IMR-90 (cell line): ENCODE measurements at regions not wholly inside any gene's neighbourhood (a gene's known extent, or its start where the extent isn't known, plus 50 kb on each side); places are given as distances from the start of the nearest gene placed in this dataset.

ENCODE experiments used
- ATAC-seq: fragments of 200-7000 bp; cut with Tn5 transposase; 2 replicates; pipeline ENCODE4 v1.9.1; 2020; ENCODE audit warnings: low read depth, mild to moderate bottlenecking, moderate library complexity
- BruUV-seq: library from RNA; stranded (reverse); fragments of 400-500 nt; replicated peaks from 2 replicates; lab custom pipeline; 2021; lab: Mats Ljungman, UMichigan
- CTCF ChIA-PET: fragments of 300-600 bp; formaldehyde crosslinking; extraction: SDS; loops from one replicate; lab custom pipeline; 2021; ENCODE audit warnings: antibody characterized with exemption; lab: Yijun Ruan, JAX
- POLR2A ChIA-PET: fragments of 300-600 bp; sonication (Branson Sonifier 250); formaldehyde crosslinking; loops from one replicate; lab custom pipeline; 2022; ENCODE audit warnings: antibody characterized with exemption; ENCODE audit not compliant: unreplicated experiment; lab: Charles Lee
- DNase-seq: peaks from one replicate; pipeline ENCODE4 v3.0.0; 2013
- H2AFZ ChIP-seq: replicated peaks from 2 replicates; pipeline ENCODE3; 2013; ENCODE audit warnings: low read length, mild to moderate bottlenecking; ENCODE audit not compliant: poor library complexity
- H2AK5ac ChIP-seq: 2 replicates; pipeline ENCODE4 v1.6.1; 2013; ENCODE audit warnings: low read depth, low read length, inconsistent platforms
- H2AK9ac ChIP-seq: replicated peaks from 2 replicates; pipeline ENCODE3; 2013; ENCODE audit warnings: mild to moderate bottlenecking, low read depth, low read length, moderate library complexity; ENCODE audit not compliant: poor library complexity
- H2BK120ac ChIP-seq: 2 replicates; pipeline ENCODE4 v1.6.1; 2013; ENCODE audit warnings: low read depth, low read length, inconsistent platforms
- H2BK15ac ChIP-seq: 3 replicates; pipeline ENCODE4 v1.6.1; 2013; ENCODE audit warnings: low read depth, low read length, inconsistent platforms
- H2BK20ac ChIP-seq: 2 replicates; pipeline ENCODE4 v1.6.1; 2013; ENCODE audit warnings: low read depth, mild to moderate bottlenecking, inconsistent platforms, low read length, moderate library complexity
- H2BK5ac ChIP-seq: 2 replicates; pipeline ENCODE4 v1.6.1; 2013; ENCODE audit warnings: mild to moderate bottlenecking, low read depth, low read length, inconsistent platforms; ENCODE audit not compliant: poor library complexity, severe bottlenecking
- H3K14ac ChIP-seq: replicated peaks from 2 replicates; pipeline ENCODE4 v1.6.1; 2013; ENCODE audit warnings: low read depth, low read length, inconsistent platforms
- H3K18ac ChIP-seq: 2 replicates; pipeline ENCODE4 v1.6.1; 2013; ENCODE audit warnings: low read depth, low read length, control low read depth
- H3K23ac ChIP-seq: 2 replicates; pipeline ENCODE4 v1.6.1; 2013; ENCODE audit warnings: low read depth, low read length, inconsistent platforms
- H3K27ac ChIP-seq: 2 replicates; pipeline ENCODE4 v1.5.1; 2013; ENCODE audit warnings: mild to moderate bottlenecking, control low read depth, low read length; ENCODE audit not compliant: insufficient read depth
- H3K27me3 ChIP-seq: 2 replicates; pipeline ENCODE4 v1.6.1; 2013; ENCODE audit warnings: low read length; ENCODE audit not compliant: control insufficient read depth, insufficient read depth
- H3K36me3 ChIP-seq: 2 replicates; pipeline ENCODE4 v1.6.1; 2013; ENCODE audit warnings: low read length, mixed read lengths; ENCODE audit not compliant: control insufficient read depth, insufficient read depth
- H3K4ac ChIP-seq: 2 replicates; pipeline ENCODE4 v1.6.1; 2013; ENCODE audit warnings: low read depth, low read length, inconsistent platforms
- H3K4me1 ChIP-seq: 2 replicates; pipeline ENCODE4 v1.6.1; 2013; ENCODE audit warnings: low read length, mixed read lengths; ENCODE audit not compliant: control insufficient read depth, insufficient read depth
- H3K4me2 ChIP-seq: 2 replicates; pipeline ENCODE4 v1.6.1; 2013; ENCODE audit warnings: low read depth, mild to moderate bottlenecking, control low read depth, low read length, moderate library complexity
- H3K4me3 ChIP-seq: 2 replicates; pipeline ENCODE4 v1.5.1; 2013; ENCODE audit warnings: low read depth, mild to moderate bottlenecking, control low read depth, low read length, moderate library complexity; ENCODE audit not compliant: insufficient read depth
- H3K56ac ChIP-seq: 2 replicates; pipeline ENCODE4 v1.6.1; 2013; ENCODE audit warnings: low read length, inconsistent platforms; ENCODE audit not compliant: insufficient read depth; ENCODE audit errors: extremely low read depth
- H3K79me1 ChIP-seq, 2 experiments: 2 replicates each; pipeline ENCODE4 v1.6.1; 2013; ENCODE audit warnings: low read length in 2 of 2, inconsistent platforms in 1 of 2, low read depth in 1 of 2
- H3K9ac ChIP-seq: 2 replicates; pipeline ENCODE4 v1.6.1; 2013; ENCODE audit warnings: low read depth, low read length, control low read depth
- H3K9me1 ChIP-seq: 2 replicates; pipeline ENCODE4 v1.6.1; 2013; ENCODE audit warnings: low read length, inconsistent platforms; ENCODE audit not compliant: insufficient read depth
- H3K9me3 ChIP-seq: 2 replicates; pipeline ENCODE4 v1.6.1; 2013; ENCODE audit warnings: low read length; ENCODE audit not compliant: control insufficient read depth, insufficient read depth
- H4K20me1 ChIP-seq: 2 replicates; pipeline ENCODE4 v1.6.1; 2013; ENCODE audit warnings: low read length, inconsistent platforms; ENCODE audit not compliant: insufficient read depth
- H4K5ac ChIP-seq: 2 replicates; pipeline ENCODE4 v1.6.1; 2013; ENCODE audit warnings: mild to moderate bottlenecking, low read depth, low read length, control low read depth
- H4K8ac ChIP-seq, 2 experiments: 2 replicates each; pipeline ENCODE4 v1.6.1; 2013; ENCODE audit warnings: low read depth in 2 of 2, low read length in 2 of 2, control low read depth in 1 of 2, inconsistent platforms in 1 of 2
- H4K91ac ChIP-seq: 2 replicates; pipeline ENCODE4 v1.6.1; 2013; ENCODE audit warnings: low read depth, low read length, inconsistent platforms; ENCODE audit not compliant: insufficient read depth
- CEBPB ChIP-seq: IDR thresholded peaks from 2 replicates; pipeline ENCODE4 v1.6.1; 2012; ENCODE audit warnings: low read depth, low read length, improper control_type of control experiment
- CTCF ChIP-seq: conservative IDR thresholded peaks from 2 replicates; pipeline ENCODE4 v1.5.1; 2012; ENCODE audit warnings: mild to moderate bottlenecking, low read depth, low read length, improper control_type of control experiment
- ELK1 ChIP-seq: fragments of 150-350 bp; IDR thresholded peaks from 2 replicates; pipeline ENCODE4 v1.6.1; 2016; ENCODE audit warnings: low read depth, mild to moderate bottlenecking, low read length, moderate library complexity, borderline replicate concordance
- FOS ChIP-seq: fragments of 150-350 bp; IDR thresholded peaks from 2 replicates; pipeline ENCODE4 v1.6.1; 2016; ENCODE audit warnings: low read depth, low read length
- MAZ ChIP-seq: IDR thresholded peaks from 2 replicates; pipeline ENCODE4 v1.6.1; 2012; ENCODE audit warnings: low read depth, mild to moderate bottlenecking, low read length, improper control_type of control experiment, moderate library complexity, borderline replicate concordance
- RCOR1 ChIP-seq: IDR thresholded peaks from 2 replicates; pipeline ENCODE4 v1.6.1; 2012; ENCODE audit warnings: mild to moderate bottlenecking, low read length, improper control_type of control experiment; ENCODE audit not compliant: insufficient replicate concordance
- RFX5 ChIP-seq: IDR thresholded peaks from 2 replicates; pipeline ENCODE4 v1.8.0; 2012; ENCODE audit warnings: low read depth, mild to moderate bottlenecking, low read length, moderate library complexity
- WGBS, 2 experiments: methylation state at CpG; one replicate each; pipeline versions ENCODE4 v1.1.5 to v1.1.7; 2013; ENCODE audit warnings: missing lambda C conversion rate in 2 of 2; ENCODE audit not compliant: insufficient read length in 1 of 2; ENCODE audit errors: extremely low coverage in 2 of 2; 5-methylcytosine and 5-hydroxymethylcytosine counted together
- dilution Hi-C: fragments of 300-500 bp; cut with HindIII; formaldehyde crosslinking; loops from one replicate; pipeline ENCODE4 v1.14.3; 2018; ENCODE audit warnings: low sequenced_read_pairs; ENCODE audit not compliant: unreplicated experiment
- in situ Hi-C: fragments of 300-500 bp; cut with MboI; formaldehyde crosslinking; loops from 3 replicates; pipeline ENCODE4 v1.14.3; 2019; ENCODE audit warnings: low sequenced_read_pairs, inconsistent platforms, mixed read lengths
- intact Hi-C: fragments of 100-400 bp; cut with micrococcal nuclease; formaldehyde crosslinking; loops from 2 replicates; pipeline ENCODE4 v1.10.0; 2022

GRCh38 chr1:214165850-214166374, 115.0 kb upstream of the SMYD2 start:
- H4K20me1 ChIP-seq, result no peaks in the 10 kb centered on the region
- H3K27ac ChIP-seq, result no peak overlapping the region
- H3K4me2 ChIP-seq, result no peak overlapping the region
- H2AK5ac ChIP-seq, result no peak overlapping the region
- H3K4me1 ChIP-seq, result no peaks in the 10 kb centered on the region
- no peak overlapping the region for H3K4ac ChIP-seq
- H4K91ac ChIP-seq, result no peak overlapping the region
- no TSS peak for BruUV-seq
- ChIA-PET CTCF (no interaction called here), POLR2A (no interaction called here)
- H3K4me3 ChIP-seq, result no peak overlapping the region
- no peak overlapping the region for H2BK15ac ChIP-seq
- no peak overlapping the region for H3K9ac ChIP-seq
- no peaks in the 10 kb centered on the region for H3K79me1 ChIP-seq
- ATAC-seq (no peak), DNase-seq (no peak)
- H3K14ac ChIP-seq, result no peak overlapping the region
- H2BK20ac ChIP-seq, result no peak overlapping the region
- no peak overlapping the region for H3K23ac ChIP-seq
- dilution Hi-C loops, result no loop called here
- H3K9me3 ChIP-seq, result no peaks in the 10 kb centered on the region
- no peaks in the 10 kb centered on the region; the same call in none of the 2 replicates for H3K27me3 ChIP-seq
- no peak overlapping the region for H3K18ac ChIP-seq
- in situ Hi-C loops, result no loop called here
- no peak overlapping the region for H4K5ac ChIP-seq
- H4K8ac ChIP-seq, result no peak overlapping the region
- WGBS, 2 experiments, result 42% methylated on average over 3 of the region's 5 CpGs; no CpG with 5 or more reads in 1 of the 2 experiments
- no peaks in the 10 kb centered on the region for H3K36me3 ChIP-seq
- no peak overlapping the region for H2AFZ ChIP-seq
- TF ChIP-seq RCOR1 (no peak), CTCF (no peak), FOS (no peak), MAZ (no peak), ELK1 (no peak), CEBPB (no peak), RFX5 (no peak)
- intact Hi-C loops, result no loop called here
- H2BK5ac ChIP-seq, result no peak overlapping the region
- H3K9me1 ChIP-seq, result no peaks in the 10 kb centered on the region
- H2BK120ac ChIP-seq, result no peak overlapping the region
- no peak overlapping the region for H3K56ac ChIP-seq
- no peak overlapping the region for H2AK9ac ChIP-seq
